ENCODE measurements at regions not wholly inside any gene's neighbourhood (a gene's known extent, or its start where the extent isn't known, plus 50 kb on each side); places are given as distances from the start of the nearest gene placed in this dataset.
"Not testable (repeated sequence)": the region's sequence is repeated elsewhere in the genome, so short reads cannot be mapped to it uniquely, and the experiment has no call there.

DNA sequence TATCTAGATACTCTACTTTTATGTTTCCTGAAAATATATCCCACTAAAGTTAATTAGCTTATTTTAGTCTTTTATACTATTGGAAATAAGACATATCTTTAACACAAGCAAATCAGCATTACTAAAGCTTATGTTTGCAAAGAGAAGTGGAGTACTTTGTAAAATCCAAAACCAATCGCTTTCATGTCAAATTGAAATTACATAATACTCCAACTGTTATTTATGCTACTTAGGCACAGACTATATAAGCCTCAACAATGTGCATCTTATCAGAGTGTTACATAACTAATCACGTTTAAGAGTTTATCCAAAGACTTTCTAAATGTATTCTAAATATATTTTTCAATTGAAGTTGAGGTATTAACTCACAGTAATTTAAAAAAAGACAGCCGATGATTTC is 200.0 kb downstream of the PCDH20 start:
- TF ChIP-seq CTCF (conservative IDR thresholded peaks at IDR 0.05; ENCODE audit: low read depth, low read length) = no peak
- no peak overlapping the region for H3K4me3 ChIP-seq (ENCODE audit: low read depth, low read length)
- no peak for DNase-seq (ENCODE audit: low read depth)

- no peak overlapping the region for H3K4me3 ChIP-seq (ENCODE audit: low read depth, low read length)
- no peak for DNase-seq (ENCODE audit: low read depth)
- no peak for TF ChIP-seq CTCF (conservative IDR thresholded peaks at IDR 0.05; ENCODE audit: low read depth, low read length)
Observed at GRCh38 chr13:61215116-61215515, 200.5 kb downstream of the PCDH20 start.

DNA sequence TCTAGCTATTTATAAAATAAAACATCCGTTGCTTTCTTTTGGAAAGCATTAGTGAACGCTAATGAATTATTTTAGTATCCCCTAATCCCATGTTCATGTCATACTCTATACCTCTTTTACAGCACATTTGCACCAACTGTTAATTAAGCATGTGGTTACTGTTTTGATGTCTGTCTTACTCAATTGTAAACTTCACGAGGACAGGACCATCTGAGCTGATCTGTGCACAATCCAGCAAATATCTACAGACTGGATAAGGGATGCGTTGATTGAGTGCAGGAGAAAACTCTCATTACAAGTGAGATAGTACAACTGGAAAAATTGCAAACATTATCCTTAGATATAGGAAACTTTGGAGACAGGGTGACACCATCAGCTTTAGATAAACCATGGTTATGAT is 201.1 kb downstream of the PCDH20 start:
- no peak for TF ChIP-seq CTCF (conservative IDR thresholded peaks at IDR 0.05; ENCODE audit: low read depth, low read length)
- no peak for DNase-seq (ENCODE audit: low read depth)

GRCh38 chr13:61205898-61206297 is 209.8 kb downstream of the PCDH20 start:
- H3K4me3 ChIP-seq (ENCODE audit: low read depth, low read length); DNase-seq (ENCODE audit: low read depth): not testable (repeated sequence)

More for the DNA sequence above, 201.1 kb downstream of the PCDH20 start:
- no peak overlapping the region for H3K4me3 ChIP-seq (ENCODE audit: low read depth, low read length)

GRCh38 chr13:61204025-61204424 is 211.6 kb downstream of the PCDH20 start:
- DNase-seq (ENCODE audit: low read depth) = no peak
- no peak for TF ChIP-seq CTCF (conservative IDR thresholded peaks at IDR 0.05; ENCODE audit: low read depth, low read length)
- no peak overlapping the region for H3K4me3 ChIP-seq (ENCODE audit: low read depth, low read length)

GRCh38 chr13:61202042-61202441 is 213.6 kb downstream of the PCDH20 start:
- DNase-seq (ENCODE audit: low read depth) = no peak
- no peak overlapping the region for H3K4me3 ChIP-seq (ENCODE audit: low read depth, low read length)
- no peak for TF ChIP-seq CTCF (conservative IDR thresholded peaks at IDR 0.05; ENCODE audit: low read depth, low read length)

DNA sequence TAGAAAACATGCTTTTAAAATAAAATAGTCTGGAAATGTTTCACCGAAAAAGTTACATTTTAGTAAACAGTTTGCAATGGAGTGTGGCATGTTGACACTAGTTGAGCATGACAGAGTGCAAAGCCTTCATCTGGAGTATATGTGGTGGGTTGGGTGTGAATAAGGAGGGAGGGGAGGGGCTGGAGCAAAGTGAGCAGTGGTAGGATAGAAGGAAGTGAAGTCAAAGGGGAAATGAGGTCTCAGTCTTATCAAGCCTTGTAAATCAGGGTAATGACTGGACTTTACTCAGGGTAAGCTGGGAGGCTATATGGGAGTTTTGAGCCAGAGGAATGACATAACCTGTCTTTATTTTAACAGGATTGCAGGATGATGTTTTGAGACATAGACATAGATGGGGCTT is 222.8 kb downstream of the PCDH20 start:
- no peak overlapping the region for H3K4me3 ChIP-seq (ENCODE audit: low read depth, low read length)
- TF ChIP-seq CTCF (conservative IDR thresholded peaks at IDR 0.05; ENCODE audit: low read depth, low read length) = no peak
- no peak for DNase-seq (ENCODE audit: low read depth)

DNA sequence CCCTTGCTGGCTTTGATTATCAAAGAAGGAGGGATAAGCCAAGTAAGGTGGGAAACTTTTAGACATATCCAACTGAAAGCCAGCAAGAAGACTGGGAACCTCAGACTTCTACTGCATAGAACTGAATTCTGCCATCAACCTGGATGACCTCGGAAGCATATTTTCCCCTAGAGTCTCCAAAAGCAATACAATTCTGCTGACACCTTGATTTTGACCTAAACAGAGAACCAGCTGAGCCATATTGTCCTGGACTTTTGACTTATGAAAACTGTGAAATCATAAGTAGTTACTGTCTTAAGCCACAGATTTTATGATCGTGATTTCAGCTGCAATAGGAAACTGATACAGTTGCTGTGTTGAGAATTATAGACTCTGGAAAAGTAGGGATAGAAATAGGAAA is 227.6 kb downstream of the PCDH20 start:
- TF ChIP-seq CTCF (conservative IDR thresholded peaks at IDR 0.05; ENCODE audit: low read depth, low read length) = no peak
- H3K4me3 ChIP-seq (ENCODE audit: low read depth, low read length) = no peak overlapping the region
- no peak for DNase-seq (ENCODE audit: low read depth)

Measured in choroid plexus epithelial cell (primary cell).